GM18861 (cell line): ENCODE measurements at regions not wholly inside any gene's neighbourhood (a gene's known extent, or its start where the extent isn't known, plus 50 kb on each side); places are given as distances from the start of the nearest gene placed in this dataset.

ENCODE experiments used
- ATAC-seq: cut with Tn5 transposase; IDR thresholded peaks from one replicate; pipeline ENCODE4 v1.9.1; 2021; ENCODE audit not compliant: unreplicated experiment

GRCh38 chr17:77867976-77868713 lies 90.4 kb upstream of the TNRC6C start:
- ATAC-seq, result no peak

- ATAC-seq, result no peak
These were observed 89.4 kb upstream of the TNRC6C start for GRCh38 chr17:77869041-77869599.

- peak; percentile 80 for ATAC-seq
These were observed 88.8 kb upstream of the TNRC6C start for GRCh38 chr17:77869665-77870132.

- ATAC-seq, result no peak
These were observed 86.3 kb upstream of the TNRC6C start for GRCh38 chr17:77872199-77872598.

- ATAC-seq, result no peak
These were observed 85.6 kb upstream of the TNRC6C start for GRCh38 chr17:77872714-77873499.

GRCh38 chr17:77873500-77874302 lies 84.8 kb upstream of the TNRC6C start:
- ATAC-seq, result no peak

GRCh38 chr17:77874303-77875050 lies 84.0 kb upstream of the TNRC6C start:
- ATAC-seq, result no peak

- ATAC-seq, result no peak
These were observed 83.3 kb upstream of the TNRC6C start for GRCh38 chr17:77875051-77875780.

- ATAC-seq, result no peak
These were observed 82.5 kb upstream of the TNRC6C start for GRCh38 chr17:77875881-77876509.

GRCh38 chr17:77877036-77877435 lies 81.5 kb upstream of the TNRC6C start:
- ATAC-seq, result no peak

- ATAC-seq, result no peak
These were observed 80.7 kb upstream of the TNRC6C start for GRCh38 chr17:77877646-77878355.

GRCh38 chr17:77879226-77879895 lies 79.1 kb upstream of the TNRC6C start:
- ATAC-seq, result no peak

GRCh38 chr17:77879896-77880280 lies 78.6 kb upstream of the TNRC6C start:
- no peak for ATAC-seq

- ATAC-seq, result no peak
These were observed 77.6 kb upstream of the TNRC6C start for GRCh38 chr17:77880711-77881450.

GRCh38 chr17:77881545-77881944 lies 77.0 kb upstream of the TNRC6C start:
- peak; percentile 81 for ATAC-seq

- no peak for ATAC-seq
These were observed 76.5 kb upstream of the TNRC6C start for GRCh38 chr17:77882040-77882439.

GRCh38 chr17:77882481-77883212 lies 75.9 kb upstream of the TNRC6C start:
- ATAC-seq, result no peak
